Lower lobe of right lung (tissue), 2 donors: ENCODE measurements at regions not wholly inside any gene's neighbourhood (a gene's known extent, or its start where the extent isn't known, plus 50 kb on each side); places are given as distances from the start of the nearest gene placed in this dataset.

ENCODE experiments used
- ATAC-seq, 2 donors: fragments of 200-7000 bp; cut with Tn5 transposase; one replicate each; pipeline ENCODE4 v1.9.1; 2020 to 2022; ENCODE audit warnings: mild to moderate bottlenecking in 2 of 2, moderate library complexity in 2 of 2
- DNase-seq: peaks from one replicate; pipeline ENCODE4 v3.0.0-alpha.2; 2020
- H3K27ac ChIP-seq: fragments of 200-600 bp; one replicate; pipeline ENCODE4 v1.8.0; 2022
- H3K27me3 ChIP-seq: fragments of 200-600 bp; one replicate; pipeline ENCODE4 v1.8.0; 2022; ENCODE audit warnings: low read depth
- H3K36me3 ChIP-seq: fragments of 200-600 bp; one replicate; pipeline ENCODE4 v1.8.0; 2022; ENCODE audit warnings: mild to moderate bottlenecking
- H3K4me1 ChIP-seq: fragments of 200-600 bp; one replicate; pipeline ENCODE4 v1.8.0; 2022
- H3K4me3 ChIP-seq: fragments of 200-600 bp; one replicate; pipeline ENCODE4 v1.8.0; 2022; ENCODE audit warnings: mild to moderate bottlenecking
- H3K9me3 ChIP-seq: fragments of 200-600 bp; one replicate; pipeline ENCODE4 v1.8.0; 2022
- CTCF ChIP-seq: fragments of 200-600 bp; IDR thresholded peaks from one replicate; pipeline ENCODE4 v1.8.0; 2022; ENCODE audit warnings: antibody characterized with exemption, mild to moderate bottlenecking
- intact Hi-C: fragments of 100-400 bp; cut with DNase I; formaldehyde crosslinking; loops from one replicate; pipeline ENCODE4 v1.11.0; 2022
- donor health status: DM: no; HTN: yes; CAD: no; lungs with severe emphysema.

DNA sequence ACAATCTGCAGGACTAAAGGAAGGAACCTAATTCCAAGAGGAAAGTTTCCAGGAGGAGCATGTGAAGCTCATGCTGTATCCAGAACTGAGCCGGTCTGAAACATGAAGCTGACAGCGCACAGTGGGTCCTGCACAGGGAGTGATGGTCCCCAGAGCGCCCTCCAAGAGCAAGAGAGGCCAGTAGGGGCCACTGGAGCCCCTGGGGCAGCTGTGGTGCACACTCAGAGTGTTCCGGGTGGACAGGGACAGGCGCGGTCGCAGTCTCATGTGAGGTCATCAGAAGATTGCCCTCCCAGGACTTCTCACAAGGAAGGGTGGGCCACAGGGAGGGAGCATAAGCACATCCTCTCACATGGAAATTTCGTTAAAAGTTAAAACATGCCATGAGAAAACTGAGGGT lies 355.9 kb downstream of the EIPR1 start:
- Histone ChIP-seq H3K9me3 (peaks cover 7% of the 10 kb centered on the region), H3K4me1 (no peaks in the 10 kb centered on the region), H3K36me3 (no peaks in the 10 kb centered on the region), H3K27me3 (no peaks in the 10 kb centered on the region), H3K27ac (no peak overlapping the region), H3K4me3 (no peak overlapping the region)
- DNase-seq (no peak), ATAC-seq (no peak)
- no peak for TF ChIP-seq CTCF
- intact Hi-C loops: no loop called here

GRCh38 chr2:3010001-3010400 lies 367.6 kb downstream of the EIPR1 start:
- Histone ChIP-seq H3K36me3 (no peaks in the 10 kb centered on the region), H3K27me3 (peaks cover 10% of the 10 kb centered on the region), H3K9me3 (peaks cover 6% of the 10 kb centered on the region), H3K4me3 (no peak overlapping the region), H3K27ac (no peak overlapping the region), H3K4me1 (no peaks in the 10 kb centered on the region)
- ATAC-seq: no peak
- DNase-seq: no peak
- intact Hi-C loops: no loop called here
- no peak for TF ChIP-seq CTCF

DNA sequence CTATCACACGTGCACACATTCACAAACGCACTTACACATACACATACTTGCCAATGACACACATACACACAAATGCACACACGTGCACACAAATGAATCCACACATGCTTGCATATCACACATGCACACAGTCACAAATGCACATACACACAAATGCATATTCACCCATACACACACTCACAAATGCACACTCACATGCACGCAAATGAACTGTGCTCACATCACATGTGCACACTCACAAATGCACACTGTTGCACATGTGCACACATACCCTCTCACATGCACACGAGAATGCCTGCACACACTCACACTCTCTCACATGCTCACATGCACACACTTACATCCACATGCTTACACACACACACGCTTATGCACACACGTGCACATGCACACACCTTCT lies 368.1 kb downstream of the EIPR1 start:
- peaks cover 6% of the 10 kb centered on the region for H3K9me3 ChIP-seq
- H3K27me3 ChIP-seq: peaks cover 10% of the 10 kb centered on the region
- no peaks in the 10 kb centered on the region for H3K36me3 ChIP-seq
- no peaks in the 10 kb centered on the region for H3K4me1 ChIP-seq
- ATAC-seq: no peak
- no peak overlapping the region for H3K4me3 ChIP-seq
- intact Hi-C loops: no loop called here
- no peak overlapping the region for H3K27ac ChIP-seq
- TF ChIP-seq CTCF: no peak
- no peak for DNase-seq

DNA sequence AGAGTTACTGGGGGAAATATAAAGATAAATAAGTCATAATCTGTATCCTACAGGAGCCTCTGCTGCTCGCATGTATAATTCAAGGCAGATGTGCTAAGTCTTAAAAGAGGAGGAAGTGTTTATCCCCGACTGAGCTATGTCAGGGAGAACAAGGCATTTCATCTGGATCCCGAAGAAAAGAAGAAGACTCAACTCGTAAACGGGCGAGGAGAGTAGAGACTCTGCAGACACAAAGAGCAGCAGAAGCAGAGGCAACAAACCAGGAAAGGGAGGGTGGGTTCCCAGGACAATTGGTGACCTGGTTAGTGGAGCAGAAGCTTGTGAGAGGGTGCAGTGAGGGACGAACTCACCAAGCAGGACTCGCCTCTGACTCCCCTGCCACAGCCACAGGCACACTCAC lies 368.6 kb downstream of the EIPR1 start:
- Histone ChIP-seq H3K4me1 (no peaks in the 10 kb centered on the region), H3K36me3 (no peaks in the 10 kb centered on the region), H3K4me3 (no peak overlapping the region), H3K27me3 (peaks cover 10% of the 10 kb centered on the region), H3K9me3 (peaks cover 6% of the 10 kb centered on the region), H3K27ac (no peak overlapping the region)
- ATAC-seq (no peak), DNase-seq (no peak)
- no peak for TF ChIP-seq CTCF
- intact Hi-C loops: no loop called here

- Histone ChIP-seq H3K36me3 (no peaks in the 10 kb centered on the region), H3K27me3 (peaks cover 10% of the 10 kb centered on the region), H3K4me3 (no peak overlapping the region), H3K9me3 (peaks cover 2% of the 10 kb centered on the region), H3K27ac (no peak overlapping the region), H3K4me1 (no peaks in the 10 kb centered on the region)
- no peak for TF ChIP-seq CTCF
- no peak for DNase-seq
- intact Hi-C loops: no loop called here
- ATAC-seq: no peak
Measured at GRCh38 chr2:3008561-3008960, 369.1 kb downstream of the EIPR1 start.

- no peak overlapping the region for H3K27ac ChIP-seq
- no peak for TF ChIP-seq CTCF
- H3K9me3 ChIP-seq: no peaks in the 10 kb centered on the region
- peaks cover 10% of the 10 kb centered on the region for H3K27me3 ChIP-seq
- ATAC-seq (no peak), DNase-seq (no peak)
- no peaks in the 10 kb centered on the region for H3K36me3 ChIP-seq
- no peak overlapping the region for H3K4me3 ChIP-seq
- intact Hi-C loops: no loop called here
- no peaks in the 10 kb centered on the region for H3K4me1 ChIP-seq
Measured at GRCh38 chr2:3007135-3007534, 370.5 kb downstream of the EIPR1 start.
